Fibroblast of upper back skin (primary cell): ENCODE measurements at regions not wholly inside any gene's neighbourhood (a gene's known extent, or its start where the extent isn't known, plus 50 kb on each side); places are given as distances from the start of the nearest gene placed in this dataset.
A peak's percentile ranks its signal among the peaks of the same experiment; 100 is the strongest.

Source experiments
- DNase-seq: peaks from one replicate; pipeline ENCODE4 v3.0.0-alpha.2; 2013

DNA sequence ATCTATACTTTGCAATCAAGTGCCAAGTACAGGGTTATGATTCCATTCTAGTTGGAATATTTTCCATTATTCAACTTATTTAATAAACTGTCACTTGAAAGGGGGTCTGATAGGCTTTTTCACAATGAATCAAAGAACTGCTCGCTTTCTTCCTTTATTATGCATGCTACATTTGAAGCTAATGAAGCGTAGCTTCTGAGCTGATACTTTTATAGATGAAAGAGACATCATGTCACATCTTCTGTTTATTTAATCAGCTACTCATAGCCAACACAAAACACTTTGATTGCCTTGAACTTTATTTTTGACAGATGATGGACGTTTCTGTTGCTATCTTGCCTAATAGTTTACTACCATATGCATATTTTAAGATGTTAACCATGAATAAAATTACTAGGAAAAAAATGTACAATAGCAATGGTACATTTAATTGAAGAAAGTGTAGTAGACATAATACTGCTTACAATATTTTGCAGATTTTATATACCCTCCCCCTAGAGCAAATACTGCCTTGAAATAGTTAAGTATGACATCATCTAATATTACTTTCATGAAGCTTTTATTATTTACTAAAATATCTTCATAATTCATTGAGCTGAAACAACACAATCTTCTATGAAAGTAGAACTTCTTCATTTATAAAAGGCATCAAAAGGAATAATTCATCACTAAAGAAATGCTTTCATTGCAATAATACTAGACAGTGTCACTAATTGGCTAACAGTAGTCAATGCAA is 529.3 kb upstream of the TYRP1 start:
- DNase-seq: no peak

DNA sequence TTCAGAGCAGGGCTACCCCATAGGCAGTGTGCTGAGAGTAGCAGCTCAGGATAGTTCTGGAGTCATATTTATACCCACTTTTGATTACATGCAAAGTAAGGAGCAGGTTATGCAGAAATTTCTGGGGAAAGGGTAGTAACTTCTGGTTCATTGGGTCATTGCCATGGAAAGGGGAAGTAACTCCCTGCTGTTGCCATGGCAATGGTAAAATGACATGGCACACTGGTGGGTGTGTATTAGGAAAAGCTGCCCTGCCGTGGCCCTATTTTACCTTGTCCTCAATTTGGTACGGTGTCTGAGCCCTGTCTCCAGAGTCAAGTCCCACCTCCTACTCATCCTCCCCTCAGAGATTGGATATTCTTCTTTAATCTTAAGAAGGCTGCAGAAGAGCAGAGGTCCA is 526.7 kb upstream of the TYRP1 start:
- no peak for DNase-seq

DNA sequence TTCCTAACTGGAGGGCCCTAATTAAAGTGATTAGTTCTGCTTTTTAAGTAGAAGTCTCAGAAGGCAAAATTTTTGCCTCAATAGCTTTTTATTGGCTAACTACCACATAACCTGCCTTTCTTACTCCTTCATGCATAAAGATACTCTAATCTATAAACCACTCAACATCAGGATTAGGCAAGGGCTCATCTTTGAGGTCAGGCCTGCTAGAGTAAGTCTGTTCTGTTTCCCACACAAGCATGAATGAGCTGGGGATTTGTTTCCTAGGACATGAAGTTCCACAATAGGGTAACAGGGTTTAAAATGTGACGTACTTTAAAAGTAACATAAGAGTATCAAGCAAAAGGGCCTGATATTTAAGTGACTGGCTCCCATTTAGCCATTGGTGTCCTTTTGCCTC is 522.7 kb upstream of the TYRP1 start:
- DNase-seq: no peak

DNA sequence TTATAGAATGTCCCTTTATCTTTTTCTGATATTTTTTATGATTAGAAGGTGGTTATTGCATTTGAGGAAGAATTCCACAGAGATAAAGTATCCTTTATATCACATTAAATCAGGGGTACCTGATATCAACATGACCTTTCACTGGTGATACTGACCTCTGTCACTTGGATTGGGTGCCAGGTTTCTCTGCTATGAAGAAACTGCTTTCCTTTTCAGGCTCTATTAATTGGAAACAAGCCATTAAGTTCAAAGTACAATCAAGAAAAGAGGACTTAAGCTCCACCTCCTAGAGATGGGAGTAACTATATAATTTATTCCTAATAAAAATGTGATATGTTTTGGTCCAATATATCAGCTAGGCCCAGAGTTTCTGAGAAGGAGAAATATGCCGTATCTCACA is 514.6 kb upstream of the TYRP1 start:
- no peak for DNase-seq

DNA sequence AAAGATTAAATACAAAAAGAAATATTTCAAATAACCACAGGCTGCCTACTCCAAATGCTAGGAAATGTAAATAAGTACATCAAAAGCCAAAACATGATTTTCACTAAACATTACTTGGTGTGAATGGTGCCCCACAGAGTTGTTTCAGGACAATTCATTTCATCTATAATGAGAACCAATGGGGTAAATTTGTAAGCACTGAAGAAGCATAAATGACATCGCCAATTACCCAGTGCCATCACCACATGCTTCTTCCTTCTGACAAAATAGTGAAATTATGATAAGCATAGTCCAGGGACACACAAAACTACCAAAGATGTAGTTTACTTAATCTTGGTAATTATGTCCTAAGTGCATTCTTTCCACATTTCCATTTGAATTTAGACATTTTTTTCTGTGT is 510.4 kb upstream of the TYRP1 start:
- no peak for DNase-seq

DNA sequence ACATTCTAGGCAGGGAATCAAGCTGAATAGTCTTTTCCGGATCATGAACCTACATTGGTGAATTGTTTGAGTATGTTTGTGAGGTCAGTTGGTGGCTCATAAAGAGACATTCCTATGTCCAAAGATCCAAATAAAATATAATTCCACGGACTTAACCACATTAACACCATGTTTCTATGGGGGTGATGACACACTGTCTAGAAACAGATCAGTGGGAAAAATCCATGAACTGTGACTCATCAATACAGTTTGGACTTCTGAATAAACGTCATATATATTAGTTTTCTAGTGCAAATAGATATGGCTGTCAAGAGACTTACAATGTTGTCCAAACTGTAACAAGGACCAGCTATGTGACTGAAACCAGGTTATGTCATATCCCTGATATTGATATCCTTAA is 509.9 kb upstream of the TYRP1 start:
- peak; percentile 66 for DNase-seq

DNA sequence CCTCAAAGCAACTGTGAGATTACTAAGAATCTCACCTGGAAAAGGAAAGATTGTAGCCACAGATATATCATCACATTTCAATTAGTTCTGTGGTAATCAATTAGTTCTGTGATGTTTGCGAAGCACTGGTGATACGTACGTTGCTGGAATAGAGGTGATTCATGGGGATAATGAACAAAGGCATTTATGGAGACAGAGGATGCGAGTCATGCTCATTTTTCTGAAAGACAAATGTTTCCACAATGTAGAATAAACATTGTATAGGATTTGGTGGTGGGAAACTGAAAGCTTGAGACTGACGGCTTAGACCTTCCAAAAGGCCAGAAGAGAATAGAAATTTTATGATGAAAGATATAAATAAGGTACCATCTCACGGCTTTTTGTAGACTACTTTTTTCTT is 507.3 kb upstream of the TYRP1 start:
- peak; percentile 58 for DNase-seq

DNA sequence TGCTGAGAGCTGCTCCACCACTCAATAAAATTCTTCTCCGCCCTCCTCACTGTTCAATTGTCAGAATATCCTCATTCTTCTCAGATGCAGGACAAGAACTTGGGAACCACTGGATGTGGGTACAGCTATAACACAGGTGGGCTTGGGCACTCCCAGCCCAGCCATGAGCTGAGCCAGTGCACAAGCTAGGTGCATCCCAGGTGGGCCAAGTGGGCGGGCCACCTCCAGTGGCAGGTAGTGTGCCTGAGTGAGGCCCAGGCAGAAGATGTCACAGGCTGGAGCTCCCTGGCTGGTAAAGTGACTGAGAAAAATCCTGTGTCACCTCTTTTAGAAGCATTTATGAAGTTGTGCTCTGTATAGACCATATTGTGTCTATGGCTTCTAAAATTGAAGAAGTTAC is 501.6 kb upstream of the TYRP1 start:
- DNase-seq: no peak

DNA sequence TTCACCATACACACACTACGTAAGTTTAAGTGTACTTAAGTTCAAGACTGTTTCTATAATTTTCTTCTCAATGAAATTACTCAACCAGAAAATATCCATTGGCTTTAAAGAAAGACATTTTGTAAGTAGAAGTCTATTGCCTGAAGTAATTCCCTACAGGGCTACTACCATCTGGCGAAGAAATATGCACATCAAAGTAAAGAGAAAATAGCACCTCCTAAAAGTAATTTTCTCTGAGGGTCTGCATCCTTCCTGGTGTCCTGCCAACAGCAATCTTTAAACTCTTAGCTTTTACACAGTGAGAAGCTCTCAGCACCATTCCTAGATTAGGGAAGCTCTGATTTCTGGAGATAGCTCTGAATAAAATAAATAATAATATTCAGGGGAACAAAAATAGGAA is 498.5 kb upstream of the TYRP1 start:
- DNase-seq: no peak

DNA sequence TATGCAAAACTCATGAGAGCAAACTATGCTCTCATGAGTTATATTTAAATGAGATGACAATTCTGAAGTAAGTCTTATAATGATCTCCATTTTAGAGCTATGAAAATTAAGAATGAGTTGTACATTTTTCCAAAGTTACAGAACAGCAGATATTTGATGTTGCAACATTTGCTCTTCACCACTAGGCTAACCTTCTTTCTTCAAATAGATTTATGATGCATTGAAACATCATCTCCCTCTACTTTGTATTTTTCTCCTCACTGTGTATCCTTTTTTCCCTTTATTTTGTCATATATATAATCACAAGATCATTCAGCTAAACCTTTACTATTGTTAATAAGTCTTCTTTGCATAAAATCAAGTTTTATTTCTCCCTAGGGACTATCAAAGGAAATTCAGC is 497.7 kb upstream of the TYRP1 start:
- DNase-seq: no peak

DNA sequence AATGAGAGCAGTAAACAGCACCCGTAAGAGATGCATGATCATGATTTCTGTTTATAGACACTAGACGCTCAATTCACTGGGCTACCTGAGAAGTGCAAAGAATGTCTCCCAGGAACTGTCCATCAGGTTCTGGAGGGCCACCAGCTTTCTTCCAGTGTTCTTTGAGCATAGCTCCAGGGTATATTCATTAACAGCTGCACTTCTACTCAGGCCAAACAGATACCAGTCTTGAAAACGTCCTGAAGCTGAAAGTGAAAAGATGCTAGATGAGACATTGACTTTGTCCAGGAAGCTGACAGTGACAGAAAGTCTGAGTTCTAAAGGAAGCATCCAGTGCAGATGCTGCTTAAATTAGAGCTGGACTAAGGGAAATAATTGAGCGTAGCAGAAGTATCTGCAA is 488.7 kb upstream of the TYRP1 start:
- no peak for DNase-seq

DNA sequence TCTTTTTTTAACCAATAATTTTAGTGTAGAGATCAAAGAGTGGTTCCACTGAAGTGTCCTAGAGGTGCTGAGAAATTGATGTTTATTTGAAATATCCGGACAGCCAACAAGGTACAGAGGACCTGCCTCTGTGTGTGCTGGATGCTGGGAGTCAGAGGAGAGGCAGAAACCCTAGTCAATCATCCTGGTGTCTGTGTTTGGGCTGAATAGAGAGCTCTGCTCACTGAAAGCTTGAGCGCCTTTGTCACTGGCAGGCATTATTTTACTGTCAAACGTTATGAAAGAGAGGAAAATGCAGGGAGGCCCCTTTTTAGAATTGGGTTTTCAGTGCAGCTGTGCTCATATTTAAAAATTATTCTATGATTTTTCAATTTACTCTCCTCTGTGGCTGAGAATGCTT is 480.3 kb upstream of the TYRP1 start:
- no peak for DNase-seq

DNA sequence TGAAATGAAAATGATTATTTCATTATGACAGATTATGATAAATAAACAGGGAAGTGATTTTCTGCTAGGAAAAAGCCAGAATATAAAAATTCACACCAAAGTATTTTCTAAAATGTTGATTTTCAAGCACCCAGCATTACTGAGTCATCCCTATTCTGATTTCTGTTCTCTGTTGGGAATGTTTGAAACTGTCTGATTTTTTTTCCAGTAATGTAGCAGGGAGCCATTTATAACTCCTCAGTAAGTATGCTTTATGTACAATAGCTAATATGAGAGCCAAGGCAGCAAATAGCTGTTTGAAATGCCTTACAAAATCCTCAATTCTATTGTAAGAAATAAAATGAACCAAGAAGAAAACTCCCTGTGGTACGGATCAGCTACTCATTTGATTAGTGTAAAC is 471.7 kb upstream of the TYRP1 start:
- no peak for DNase-seq

DNA sequence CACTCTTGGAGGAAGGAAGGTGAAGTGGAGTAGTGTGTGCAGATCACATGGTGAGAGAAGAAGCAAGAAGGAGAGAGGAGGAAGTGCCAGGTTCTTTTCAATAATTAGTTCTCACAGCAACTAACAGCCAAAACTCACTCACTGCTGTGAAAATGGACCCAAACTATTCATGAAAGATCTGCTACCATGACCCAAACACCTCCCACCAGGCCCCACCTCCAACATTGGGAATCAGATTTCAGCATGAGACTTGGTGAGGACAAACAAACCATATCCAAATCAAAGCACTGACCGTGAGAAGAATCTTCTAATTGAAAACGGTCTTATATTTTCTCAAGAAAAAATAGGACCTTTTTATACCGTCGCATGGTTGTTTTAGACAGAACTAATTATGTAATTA is 468.7 kb upstream of the TYRP1 start:
- DNase-seq: no peak

DNA sequence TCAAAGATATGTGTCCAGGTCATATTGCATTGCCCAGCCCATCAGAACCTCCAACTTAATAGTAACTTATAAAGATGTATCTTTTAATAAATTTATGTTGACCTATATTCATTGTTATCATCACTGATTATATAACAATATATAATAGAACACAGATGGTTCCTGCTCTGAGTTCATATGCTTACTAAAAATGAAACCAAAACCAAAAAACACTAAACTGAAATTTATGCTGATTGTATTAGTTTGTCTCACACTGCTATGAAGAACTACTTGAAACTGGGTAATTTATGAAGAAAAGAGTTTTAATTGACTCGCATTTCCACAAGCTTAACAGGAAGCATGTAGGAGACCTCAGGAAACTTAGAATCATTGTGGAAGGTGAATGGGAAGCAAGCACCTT is 462.5 kb upstream of the TYRP1 start:
- DNase-seq: no peak

DNA sequence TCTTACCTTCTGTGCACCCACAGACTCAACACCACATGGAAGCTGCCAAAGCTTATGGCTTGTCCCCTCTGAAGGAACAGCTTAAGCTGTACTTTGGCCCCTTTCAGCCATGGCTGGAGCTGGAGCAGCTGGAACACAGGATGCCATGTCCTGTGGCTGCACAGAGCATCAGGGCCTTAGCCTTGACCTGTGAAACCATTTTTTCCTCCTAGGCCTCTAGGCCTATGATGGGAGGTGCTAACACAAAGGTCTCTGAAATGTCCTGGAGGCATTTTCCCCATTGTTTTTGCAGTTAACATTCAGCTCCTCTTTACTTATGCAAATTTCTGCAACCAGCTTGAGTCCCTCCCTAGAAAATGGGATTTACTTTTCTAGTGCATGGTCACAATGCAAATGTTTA is 461.4 kb upstream of the TYRP1 start:
- no peak for DNase-seq

DNA sequence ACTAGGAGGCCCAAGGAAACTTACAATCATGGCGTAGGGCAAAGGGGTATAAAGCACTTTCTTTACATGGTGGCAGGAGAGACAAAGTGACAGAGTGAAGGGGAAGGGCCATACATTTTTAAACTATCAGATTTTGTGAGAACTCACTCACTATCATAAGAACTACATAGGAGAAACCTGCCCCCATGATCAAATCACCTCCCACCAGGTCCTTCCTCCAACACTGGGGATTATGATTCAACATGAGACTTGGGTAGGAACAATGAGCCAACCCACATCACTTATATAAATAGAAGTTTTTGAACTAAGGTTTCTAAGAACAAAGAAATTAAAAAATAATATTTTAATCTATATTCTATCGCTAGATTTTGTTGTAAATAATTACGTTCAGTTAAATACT is 460.3 kb upstream of the TYRP1 start:
- no peak for DNase-seq

DNA sequence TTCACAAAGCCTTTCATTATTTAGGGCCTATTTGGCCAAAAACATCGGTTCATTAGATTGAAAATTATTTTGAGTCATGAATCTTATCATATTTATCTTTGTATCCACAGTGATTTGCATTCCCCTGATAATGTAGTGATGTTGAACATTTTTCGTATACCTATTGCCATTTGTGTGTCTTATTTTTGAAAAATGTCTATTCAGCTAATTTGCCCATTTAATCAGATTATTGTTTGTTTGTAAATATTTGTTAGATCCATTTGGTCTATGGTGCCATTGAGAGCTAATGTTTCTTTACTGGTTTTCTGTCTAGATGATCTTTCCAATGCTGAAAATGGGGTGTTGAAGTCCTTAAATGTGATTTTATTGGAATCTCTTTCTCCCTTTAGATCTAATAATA is 439.2 kb upstream of the TYRP1 start:
- DNase-seq: no peak

DNA sequence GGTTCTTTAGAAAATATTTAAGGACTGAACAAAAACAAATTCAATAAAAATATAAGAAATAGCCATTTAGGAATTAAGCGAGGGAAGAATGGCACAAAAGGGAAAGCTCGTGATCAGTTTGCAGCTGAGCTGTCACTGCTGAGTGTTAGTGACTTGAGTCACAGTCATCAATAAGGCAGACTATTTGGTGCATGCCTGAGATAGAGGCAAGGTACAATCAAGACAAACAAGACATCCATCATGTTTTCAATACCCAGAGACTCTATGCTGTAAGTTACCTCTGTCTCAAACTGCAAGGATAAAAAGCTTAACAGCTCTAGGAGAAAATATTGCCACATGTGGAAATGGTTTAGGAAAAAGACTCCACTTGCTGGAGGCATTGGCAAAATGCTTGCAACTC is 426.4 kb upstream of the TYRP1 start:
- DNase-seq: no peak

DNA sequence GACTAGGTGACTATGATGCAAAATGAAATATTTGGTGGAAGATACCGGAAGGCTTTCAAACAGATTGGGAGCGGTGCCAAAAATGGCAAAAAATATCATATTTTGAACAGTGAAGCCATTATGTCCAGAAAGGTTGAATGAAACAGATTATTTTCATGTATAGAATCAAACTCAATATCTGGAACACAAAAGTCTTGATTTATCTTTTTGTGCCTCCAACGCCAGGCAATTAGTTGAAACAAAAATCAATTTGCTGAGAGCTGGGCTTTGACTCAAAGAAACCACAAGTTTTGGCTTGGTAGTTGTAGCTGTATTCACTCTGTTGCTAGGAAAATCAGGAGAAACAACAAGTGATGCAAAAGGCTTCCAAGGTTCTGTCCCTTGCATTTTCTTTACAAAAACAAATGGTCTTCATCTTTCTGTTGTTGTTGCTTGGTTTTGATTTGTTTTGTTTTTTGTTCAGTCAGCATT is 421.7 kb upstream of the TYRP1 start:
- DNase-seq: no peak

DNA sequence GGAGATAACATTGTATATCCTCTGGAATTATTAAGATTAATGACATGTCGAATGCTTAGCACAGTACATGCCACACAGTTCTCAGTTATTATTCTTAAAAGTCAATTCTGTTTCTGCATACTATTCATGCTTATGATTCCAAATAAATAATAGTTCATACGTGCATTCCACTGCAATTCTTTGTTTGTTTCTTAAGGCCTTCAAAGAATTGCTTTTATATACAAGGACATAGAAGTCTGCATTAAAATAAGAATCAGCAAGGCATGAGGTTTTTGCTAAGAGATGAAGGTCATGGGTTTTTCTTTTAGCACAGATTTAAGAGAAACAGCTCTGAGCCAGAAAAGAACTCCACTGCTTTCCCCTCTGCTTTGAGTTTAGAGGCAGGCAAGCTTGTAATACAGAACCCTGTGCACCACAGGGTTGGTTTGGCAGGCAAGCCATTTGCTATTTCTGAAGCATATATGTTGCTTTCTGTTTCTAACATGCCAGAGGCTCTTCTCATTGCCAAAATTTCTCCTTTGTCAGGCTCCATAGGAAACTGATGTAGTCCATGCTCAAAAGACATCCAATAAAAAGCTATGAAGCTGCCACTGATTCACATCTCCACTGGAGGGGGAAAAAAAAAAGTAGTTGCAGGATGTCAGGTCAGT is 420.6 kb upstream of the TYRP1 start:
- peak; percentile 1 for DNase-seq

DNA sequence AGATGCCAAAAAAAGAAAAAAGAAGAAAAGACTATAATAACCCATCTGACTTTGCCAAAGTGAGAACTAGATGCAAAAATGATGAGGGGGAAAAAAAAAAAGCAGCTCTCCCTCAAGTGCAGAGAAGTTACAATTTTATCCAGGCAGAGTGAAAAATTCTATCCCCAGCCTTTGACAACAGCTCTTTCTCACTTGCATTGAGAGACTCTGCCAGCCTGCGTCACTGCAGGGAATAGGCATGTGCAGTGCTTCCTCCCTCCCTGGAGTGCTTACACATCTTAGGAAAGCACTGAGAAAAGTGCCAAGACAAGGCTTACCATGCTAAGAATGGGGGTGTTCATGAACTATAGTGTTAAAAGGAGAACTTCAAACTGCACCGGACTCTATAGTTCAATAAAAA is 418.6 kb upstream of the TYRP1 start:
- DNase-seq: no peak

DNA sequence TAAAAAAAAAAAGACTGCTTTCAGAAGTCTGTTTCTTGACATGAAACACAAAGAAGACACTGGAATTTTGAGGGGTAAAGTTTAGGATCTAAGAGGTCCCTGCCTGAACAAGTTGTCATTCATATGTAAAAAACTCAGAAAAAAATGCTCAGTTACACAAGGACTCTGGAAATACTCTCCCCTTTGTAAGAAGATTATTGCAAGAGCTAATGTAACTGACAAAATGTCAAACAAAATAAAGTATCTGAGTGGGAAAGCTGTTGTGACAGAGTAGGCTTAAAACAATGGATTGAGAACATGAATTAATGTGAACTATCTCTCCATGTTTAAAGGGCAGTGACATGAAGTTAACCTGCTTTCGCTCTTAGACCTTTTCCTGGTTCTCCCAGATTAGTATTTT is 416.7 kb upstream of the TYRP1 start:
- no peak for DNase-seq

DNA sequence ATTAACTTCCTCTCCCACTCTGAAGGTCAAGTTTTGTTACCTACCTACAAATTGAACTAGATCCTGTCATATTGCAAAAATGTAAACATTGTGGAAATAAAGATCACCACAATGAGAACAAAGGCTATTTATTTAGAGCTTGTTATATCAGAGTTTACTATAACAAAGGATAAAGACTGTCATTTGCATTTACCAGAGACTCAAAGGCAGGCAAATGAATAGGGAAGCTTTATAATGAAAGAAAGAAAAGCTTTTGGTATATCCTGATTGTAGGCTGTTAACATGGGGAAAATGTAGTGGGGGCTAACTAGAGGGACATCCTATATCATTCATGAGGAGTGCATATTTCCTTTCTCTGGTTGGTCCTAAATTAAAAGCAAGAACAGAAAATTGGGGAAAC is 403.5 kb upstream of the TYRP1 start:
- no peak for DNase-seq
